RWPE2 (cell line): ENCODE measurements at regions not wholly inside any gene's neighbourhood (a gene's known extent, or its start where the extent isn't known, plus 50 kb on each side); places are given as distances from the start of the nearest gene placed in this dataset.

ENCODE experiments used
- ATAC-seq: fragments of 200-7000 bp; cut with Tn5 transposase; 3 replicates; pipeline ENCODE4 v1.9.1; 2021; ENCODE audit warnings: low read depth
- DNase-seq: peaks from one replicate; pipeline ENCODE4 v3.0.0-alpha.2; 2020; ENCODE audit warnings: low spot score
- H3K27ac ChIP-seq: fragments of 450-650 bp; 2 replicates; pipeline ENCODE4 v1.5.1; 2017; ENCODE audit warnings: mild to moderate bottlenecking; ENCODE audit not compliant: poor library complexity, severe bottlenecking
- H3K27me3 ChIP-seq: fragments of 250-450 bp; sonication (Bioruptor Pico); 2 replicates; pipeline ENCODE4 v1.5.1; 2021; ENCODE audit warnings: mild to moderate bottlenecking, moderate library complexity; ENCODE audit not compliant: insufficient read depth, poor library complexity, severe bottlenecking
- H3K36me3 ChIP-seq: fragments of 250-450 bp; sonication (Bioruptor Pico); 2 replicates; pipeline ENCODE4 v1.5.1; 2020; ENCODE audit warnings: low read depth, mild to moderate bottlenecking, moderate library complexity
- H3K4me1 ChIP-seq: fragments of 250-450 bp; sonication (Bioruptor Pico); 2 replicates; pipeline ENCODE4 v1.5.1; 2021; ENCODE audit warnings: mild to moderate bottlenecking, moderate library complexity; ENCODE audit not compliant: insufficient read depth, poor library complexity, severe bottlenecking
- H3K4me3 ChIP-seq: fragments of 250-450 bp; sonication (Bioruptor Pico); 2 replicates; pipeline ENCODE4 v1.5.1; 2021; ENCODE audit warnings: mild to moderate bottlenecking, moderate library complexity; ENCODE audit not compliant: severe bottlenecking
- H3K9me3 ChIP-seq: fragments of 250-450 bp; sonication (Bioruptor Pico); 2 replicates; pipeline ENCODE4 v1.5.1; 2021; ENCODE audit warnings: mild to moderate bottlenecking, moderate library complexity; ENCODE audit not compliant: severe bottlenecking
- TF ChIP-seq, protein P1 (sequence below): fragments of 450-650 bp; IDR thresholded peaks from one replicate; pipeline ENCODE4 v1.5.1; 2017; ENCODE audit warnings: mild to moderate bottlenecking, moderate library complexity; ENCODE audit not compliant: poor library complexity, severe bottlenecking

DNA sequence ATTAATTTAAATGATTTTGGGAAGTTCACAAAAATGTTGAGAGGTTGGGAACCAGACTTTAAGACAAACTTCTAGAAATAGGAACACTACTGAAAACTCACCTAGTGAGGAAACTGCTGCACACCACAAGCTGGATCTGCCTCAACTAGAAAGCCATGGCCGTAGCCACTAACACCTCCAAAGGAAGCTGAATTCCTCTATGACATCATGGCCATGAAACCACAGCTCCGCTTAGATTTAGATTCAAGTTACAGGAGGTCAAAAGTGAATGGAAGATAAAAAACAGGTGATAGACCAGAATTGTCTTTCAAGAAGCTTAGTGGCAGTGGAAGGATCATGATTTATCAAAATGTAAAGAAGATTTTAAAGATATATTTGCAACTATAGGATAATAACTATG is 208.8 kb upstream of the ALG10 start:
- TF ChIP-seq, protein P1, sequence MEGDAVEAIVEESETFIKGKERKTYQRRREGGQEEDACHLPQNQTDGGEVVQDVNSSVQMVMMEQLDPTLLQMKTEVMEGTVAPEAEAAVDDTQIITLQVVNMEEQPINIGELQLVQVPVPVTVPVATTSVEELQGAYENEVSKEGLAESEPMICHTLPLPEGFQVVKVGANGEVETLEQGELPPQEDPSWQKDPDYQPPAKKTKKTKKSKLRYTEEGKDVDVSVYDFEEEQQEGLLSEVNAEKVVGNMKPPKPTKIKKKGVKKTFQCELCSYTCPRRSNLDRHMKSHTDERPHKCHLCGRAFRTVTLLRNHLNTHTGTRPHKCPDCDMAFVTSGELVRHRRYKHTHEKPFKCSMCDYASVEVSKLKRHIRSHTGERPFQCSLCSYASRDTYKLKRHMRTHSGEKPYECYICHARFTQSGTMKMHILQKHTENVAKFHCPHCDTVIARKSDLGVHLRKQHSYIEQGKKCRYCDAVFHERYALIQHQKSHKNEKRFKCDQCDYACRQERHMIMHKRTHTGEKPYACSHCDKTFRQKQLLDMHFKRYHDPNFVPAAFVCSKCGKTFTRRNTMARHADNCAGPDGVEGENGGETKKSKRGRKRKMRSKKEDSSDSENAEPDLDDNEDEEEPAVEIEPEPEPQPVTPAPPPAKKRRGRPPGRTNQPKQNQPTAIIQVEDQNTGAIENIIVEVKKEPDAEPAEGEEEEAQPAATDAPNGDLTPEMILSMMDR, result no peak
- H3K27me3 ChIP-seq, result peaks cover 4% of the 10 kb centered on the region
- DNase-seq (no peak), ATAC-seq (no peak)
- no peaks in the 10 kb centered on the region for H3K4me1 ChIP-seq
- no peak overlapping the region for H3K4me3 ChIP-seq
- H3K36me3 ChIP-seq, result no peaks in the 10 kb centered on the region
- peaks cover 3% of the 10 kb centered on the region for H3K9me3 ChIP-seq
- no peak overlapping the region for H3K27ac ChIP-seq

DNA sequence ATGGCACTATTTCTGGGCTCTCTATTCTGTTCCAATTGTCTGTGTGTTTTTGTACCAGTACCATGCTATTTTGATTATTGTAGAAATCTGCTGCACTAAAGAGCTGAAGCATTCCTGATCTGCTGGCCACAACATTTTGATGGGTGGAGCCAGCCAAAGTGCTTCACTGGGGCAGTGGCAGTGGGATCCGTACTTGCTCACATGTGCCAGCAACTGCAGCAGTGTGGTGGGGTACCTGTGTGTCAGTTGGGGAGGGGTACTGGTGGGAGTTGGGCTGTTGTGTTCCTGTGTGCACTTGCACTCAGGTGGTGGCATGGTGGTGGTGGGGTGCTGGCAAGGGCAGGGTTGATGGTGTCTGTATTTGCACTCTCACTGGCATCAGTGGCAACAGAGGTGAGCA is 204.6 kb upstream of the ALG10 start:
- ATAC-seq, result no peak
- Histone ChIP-seq H3K9me3 (peaks cover 3% of the 10 kb centered on the region), H3K27ac (no peak overlapping the region), H3K27me3 (no peaks in the 10 kb centered on the region), H3K4me3 (no peak overlapping the region), H3K4me1 (no peaks in the 10 kb centered on the region), H3K36me3 (no peaks in the 10 kb centered on the region)
- TF ChIP-seq, protein P1, result no peak
- DNase-seq, result no peak

DNA sequence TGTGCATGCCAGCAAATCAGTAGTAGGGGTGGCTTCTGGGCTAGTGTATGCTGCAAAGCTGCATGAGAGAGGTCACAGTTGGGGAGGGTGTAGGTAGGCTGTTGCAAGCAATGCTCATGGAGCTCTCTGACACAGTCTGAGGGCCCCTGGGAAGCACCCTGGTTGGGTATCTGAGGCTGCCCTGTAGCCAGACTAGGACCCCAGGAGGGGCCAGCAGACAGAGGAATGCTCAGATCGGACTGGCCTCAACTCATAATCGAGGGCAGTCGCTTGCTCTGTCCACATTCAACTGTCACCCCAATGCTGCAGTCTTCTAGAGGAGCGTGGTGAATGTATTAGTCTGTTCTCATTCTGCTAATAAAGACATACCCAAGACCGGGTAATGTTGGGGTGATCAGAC is 204.0 kb upstream of the ALG10 start:
- ATAC-seq (no peak), DNase-seq (no peak)
- Histone ChIP-seq H3K9me3 (peaks cover 3% of the 10 kb centered on the region), H3K36me3 (no peaks in the 10 kb centered on the region), H3K4me1 (no peaks in the 10 kb centered on the region), H3K27me3 (no peaks in the 10 kb centered on the region), H3K4me3 (no peak overlapping the region), H3K27ac (no peak overlapping the region)
- TF ChIP-seq, protein P1, result no peak

DNA sequence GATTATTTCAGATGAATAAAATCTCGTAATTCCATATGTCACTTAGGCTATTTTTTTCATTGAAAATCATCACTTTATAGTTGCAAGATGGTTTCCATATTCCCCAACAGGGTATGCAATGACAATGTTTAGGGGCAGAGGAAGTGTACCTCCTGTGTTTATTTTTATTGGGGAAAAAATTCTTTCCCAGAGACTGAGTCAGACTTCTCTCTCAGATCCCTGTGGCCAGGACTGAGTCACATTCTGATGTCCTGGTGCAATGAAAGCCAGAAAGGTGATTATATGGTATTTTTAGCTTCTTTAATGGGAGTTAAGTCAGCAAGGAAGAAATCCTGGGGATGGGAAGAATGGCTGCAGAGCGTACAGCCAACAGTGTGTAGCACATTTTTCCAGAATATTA is 196.9 kb upstream of the ALG10 start:
- no peak overlapping the region for H3K4me3 ChIP-seq
- peak; percentile 46; the same call in 1 of the 3 replicates for ATAC-seq
- no peaks in the 10 kb centered on the region for H3K27me3 ChIP-seq
- TF ChIP-seq, protein P1, result no peak
- H3K27ac ChIP-seq, result no peak overlapping the region
- H3K4me1 ChIP-seq, result no peaks in the 10 kb centered on the region
- H3K36me3 ChIP-seq, result no peaks in the 10 kb centered on the region
- DNase-seq, result no peak
- no peaks in the 10 kb centered on the region for H3K9me3 ChIP-seq

DNA sequence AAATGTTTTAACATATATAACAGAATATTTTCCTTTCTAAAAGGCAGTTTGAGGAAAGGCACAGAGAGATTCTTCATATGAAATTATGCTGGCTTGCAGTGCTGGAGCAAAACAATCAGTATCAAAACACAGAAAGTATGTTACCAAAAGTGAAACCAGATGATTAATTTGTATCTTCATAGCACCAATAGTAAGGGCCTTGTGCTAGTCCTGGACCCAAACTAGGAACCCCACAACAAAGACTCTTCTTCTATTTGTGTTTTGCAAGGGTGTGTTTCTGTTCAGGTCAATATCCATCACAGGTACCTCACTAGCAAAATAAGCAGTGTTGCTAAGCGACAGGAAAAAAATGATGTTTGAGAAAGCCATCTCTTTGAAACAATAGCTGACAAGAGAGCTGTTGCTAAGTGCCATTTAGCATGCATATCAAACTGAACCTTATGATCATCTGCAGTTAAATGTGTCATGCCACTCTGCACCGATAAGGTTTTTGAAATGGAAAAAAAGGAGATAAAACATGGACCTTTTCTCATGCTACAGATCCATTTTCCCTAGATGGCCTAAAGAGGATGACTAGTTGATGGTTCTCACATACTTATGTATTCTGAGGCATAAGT is 196.2 kb upstream of the ALG10 start:
- no peaks in the 10 kb centered on the region for H3K36me3 ChIP-seq
- ATAC-seq (no peak), DNase-seq (no peak)
- no peak overlapping the region for H3K4me3 ChIP-seq
- no peaks in the 10 kb centered on the region for H3K4me1 ChIP-seq
- TF ChIP-seq, protein P1, result no peak
- H3K27me3 ChIP-seq, result no peaks in the 10 kb centered on the region
- no peaks in the 10 kb centered on the region for H3K9me3 ChIP-seq
- H3K27ac ChIP-seq, result no peak overlapping the region
